Breast epithelium (tissue), 3 donors: ENCODE measurements at regions not wholly inside any gene's neighbourhood (a gene's known extent, or its start where the extent isn't known, plus 50 kb on each side); places are given as distances from the start of the nearest gene placed in this dataset.

Source experiments
- POLR2A ChIP-seq: fragments of 450-650 bp; IDR thresholded peaks from one replicate; pipeline ENCODE4 v1.6.1; 2016; ENCODE audit warnings: antibody characterized with exemption, mild to moderate bottlenecking, moderate library complexity
- TF ChIP-seq, protein P1 (sequence below), 3 donors: fragments of 450-650 bp; IDR thresholded peaks; one replicate each; pipeline ENCODE4 v1.5.1; 2016 to 2017; ENCODE audit warnings: antibody characterized with exemption in 3 of 3, mild to moderate bottlenecking in 3 of 3, moderate library complexity in 3 of 3

DNA sequence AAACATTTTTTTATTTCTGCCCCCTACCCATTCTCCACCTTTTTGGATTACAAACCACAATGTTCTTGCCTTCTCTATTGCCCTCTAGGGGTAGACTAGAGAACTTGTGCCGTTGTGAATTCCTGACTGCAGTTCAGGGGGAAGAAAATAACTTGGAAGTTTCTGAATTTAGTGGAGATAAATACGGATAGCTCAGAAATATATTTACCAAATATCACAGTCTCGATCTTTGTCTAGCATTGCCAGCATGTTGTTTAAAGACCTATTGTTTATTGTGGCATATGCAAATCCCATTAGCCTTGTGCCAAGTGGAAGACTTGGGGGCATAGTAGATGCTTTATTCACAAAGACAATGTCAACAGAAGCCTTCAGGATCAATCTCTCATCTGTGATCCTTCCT lies 154.1 kb upstream of the MMS22L start:
- TF ChIP-seq, protein P1, sequence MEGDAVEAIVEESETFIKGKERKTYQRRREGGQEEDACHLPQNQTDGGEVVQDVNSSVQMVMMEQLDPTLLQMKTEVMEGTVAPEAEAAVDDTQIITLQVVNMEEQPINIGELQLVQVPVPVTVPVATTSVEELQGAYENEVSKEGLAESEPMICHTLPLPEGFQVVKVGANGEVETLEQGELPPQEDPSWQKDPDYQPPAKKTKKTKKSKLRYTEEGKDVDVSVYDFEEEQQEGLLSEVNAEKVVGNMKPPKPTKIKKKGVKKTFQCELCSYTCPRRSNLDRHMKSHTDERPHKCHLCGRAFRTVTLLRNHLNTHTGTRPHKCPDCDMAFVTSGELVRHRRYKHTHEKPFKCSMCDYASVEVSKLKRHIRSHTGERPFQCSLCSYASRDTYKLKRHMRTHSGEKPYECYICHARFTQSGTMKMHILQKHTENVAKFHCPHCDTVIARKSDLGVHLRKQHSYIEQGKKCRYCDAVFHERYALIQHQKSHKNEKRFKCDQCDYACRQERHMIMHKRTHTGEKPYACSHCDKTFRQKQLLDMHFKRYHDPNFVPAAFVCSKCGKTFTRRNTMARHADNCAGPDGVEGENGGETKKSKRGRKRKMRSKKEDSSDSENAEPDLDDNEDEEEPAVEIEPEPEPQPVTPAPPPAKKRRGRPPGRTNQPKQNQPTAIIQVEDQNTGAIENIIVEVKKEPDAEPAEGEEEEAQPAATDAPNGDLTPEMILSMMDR (IDR thresholded peaks at IDR 0.05) = peak in 2 of 3 donors; percentile 31 to 32
- TF ChIP-seq POLR2A = no peak
